ENCODE measurements at regions not wholly inside any gene's neighbourhood (a gene's known extent, or its start where the extent isn't known, plus 50 kb on each side); places are given as distances from the start of the nearest gene placed in this dataset.

- H3K27me3 ChIP-seq (ENCODE audit: control insufficient read depth in 4 of 4, insufficient read depth in 4 of 4, low read length in 3 of 4): peaks cover 2 to 42% (median 15%) of the 10 kb centered on the region in 4 donors
- H3K9me3 ChIP-seq (ENCODE audit: control insufficient read depth in 4 of 4, low read length in 3 of 4): no peaks in the 10 kb centered on the region
- WGBS: 23% methylated on average over 11 of the region's 11 CpGs
- no peak overlapping the region for H3K4me3 ChIP-seq (ENCODE audit: low read depth in 1 of 3, low read length in 3 of 3)
- no peak overlapping the region for H3K27ac ChIP-seq (ENCODE audit: low read depth in 1 of 2, low read length in 2 of 2)
- DNase-seq (ENCODE audit: low spot score): no peak
- no peak overlapping the region for H3K9ac ChIP-seq (ENCODE audit: low read depth in 1 of 2, low read length in 2 of 2)
- H3K4me1 ChIP-seq (ENCODE audit: control insufficient read depth in 4 of 4, insufficient read depth in 4 of 4, low read length in 3 of 4): peaks cover 0 to 28% (median 20%) of the 10 kb centered on the region in 4 donors
- H3K36me3 ChIP-seq (ENCODE audit: control insufficient read depth in 4 of 4, insufficient read depth in 3 of 4, low read depth in 1 of 4, low read length in 3 of 4): no peaks in the 10 kb centered on the region
- TF ChIP-seq HNF4A (conservative IDR thresholded peaks at IDR 0.05) (no peak), TAF1 (conservative IDR thresholded peaks at IDR 0.05) (no peak), REST (IDR thresholded peaks at IDR 0.05) (no peak), RXRA (IDR thresholded peaks at IDR 0.05) (no peak), RAD21 (IDR thresholded peaks at IDR 0.05) (no peak), CTCF (IDR thresholded peaks at IDR 0.05; ENCODE audit: low read depth, low read length, missing input control) (no peak), FOXA2 (IDR thresholded peaks at IDR 0.05) (no peak)
These were observed 126.4 kb upstream of the C11orf58 start for GRCh38 chr11:16611926-16612565.

GRCh38 chr11:16611401-16611921, 127.0 kb upstream of the C11orf58 start:
- H3K9me3 ChIP-seq (ENCODE audit: control insufficient read depth in 4 of 4, low read length in 3 of 4): no peaks in the 10 kb centered on the region
- no peak overlapping the region for H3K27ac ChIP-seq (ENCODE audit: low read depth in 1 of 2, low read length in 2 of 2)
- peaks cover 2 to 42% (median 15%) of the 10 kb centered on the region in 4 donors for H3K27me3 ChIP-seq (ENCODE audit: control insufficient read depth in 4 of 4, insufficient read depth in 4 of 4, low read length in 3 of 4)
- no peaks in the 10 kb centered on the region for H3K36me3 ChIP-seq (ENCODE audit: control insufficient read depth in 4 of 4, insufficient read depth in 3 of 4, low read depth in 1 of 4, low read length in 3 of 4)
- peaks cover 0 to 34% (median 23%) of the 10 kb centered on the region in 4 donors for H3K4me1 ChIP-seq (ENCODE audit: control insufficient read depth in 4 of 4, insufficient read depth in 4 of 4, low read length in 3 of 4)
- DNase-seq (ENCODE audit: low spot score): no peak
- H3K4me3 ChIP-seq (ENCODE audit: low read depth in 1 of 3, low read length in 3 of 3): no peak overlapping the region
- TF ChIP-seq CTCF (IDR thresholded peaks at IDR 0.05; ENCODE audit: low read depth, low read length, missing input control) (no peak), ZBTB33 (IDR thresholded peaks at IDR 0.05) (no peak), SP1 (IDR thresholded peaks at IDR 0.05) (no peak), HNF4A (conservative IDR thresholded peaks at IDR 0.05) (no peak), MAX (IDR thresholded peaks at IDR 0.05) (no peak), TAF1 (conservative IDR thresholded peaks at IDR 0.05) (no peak), FOXA1 (IDR thresholded peaks at IDR 0.05) (no peak), FOXA2 (IDR thresholded peaks at IDR 0.05) (no peak), EGR1 (IDR thresholded peaks at IDR 0.05; ENCODE audit: low read depth in 2 of 2) (no peak), NR2F2 (IDR thresholded peaks at IDR 0.05) (no peak), REST (IDR thresholded peaks at IDR 0.05) (no peak), RAD21 (IDR thresholded peaks at IDR 0.05) (no peak), HNF4G (IDR thresholded peaks at IDR 0.05) (no peak), YY1 (IDR thresholded peaks at IDR 0.05) (no peak)
- WGBS: 17% methylated on average over 14 of the region's 14 CpGs
- no peak overlapping the region for H3K9ac ChIP-seq (ENCODE audit: low read depth in 1 of 2, low read length in 2 of 2)
